ENCODE measurements at regions not wholly inside any gene's neighbourhood (a gene's known extent, or its start where the extent isn't known, plus 50 kb on each side); places are given as distances from the start of the nearest gene placed in this dataset.

DNA sequence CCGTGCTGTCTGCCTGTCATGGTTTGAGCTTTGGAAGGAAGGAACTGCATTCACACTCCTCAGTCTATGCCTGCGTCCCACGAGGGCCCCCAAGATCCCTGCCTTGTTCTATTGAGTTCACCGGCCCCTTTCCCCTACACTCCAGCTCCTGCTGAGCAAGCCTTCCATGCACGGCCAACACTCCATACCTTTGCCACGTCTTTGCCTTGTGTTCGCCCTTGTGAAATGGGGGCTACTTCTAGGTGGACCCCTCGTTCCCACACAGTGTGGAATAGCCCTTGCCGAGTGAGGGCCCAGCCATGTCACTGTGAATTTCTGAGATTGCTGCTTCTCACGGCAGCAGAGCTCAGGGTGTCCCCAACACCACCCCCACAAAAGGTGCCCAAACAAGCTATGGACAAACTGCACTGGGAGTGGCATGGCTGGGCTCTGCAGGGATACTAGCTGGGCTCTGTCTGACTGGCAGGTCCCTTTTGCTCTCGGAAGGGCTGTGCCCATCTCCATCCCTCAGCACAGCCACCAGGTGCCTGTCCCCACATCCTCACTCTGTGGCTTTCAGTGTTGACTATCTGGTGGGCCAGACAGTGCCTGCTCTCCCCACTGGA, 67.9 kb upstream of the ADAMTS2 start:
- TF ChIP-seq EP300 (IDR thresholded peaks at IDR 0.05) (no peak), POLR2A (IDR thresholded peaks at IDR 0.05) (no peak)
- TF ChIP-seq, protein P1, sequence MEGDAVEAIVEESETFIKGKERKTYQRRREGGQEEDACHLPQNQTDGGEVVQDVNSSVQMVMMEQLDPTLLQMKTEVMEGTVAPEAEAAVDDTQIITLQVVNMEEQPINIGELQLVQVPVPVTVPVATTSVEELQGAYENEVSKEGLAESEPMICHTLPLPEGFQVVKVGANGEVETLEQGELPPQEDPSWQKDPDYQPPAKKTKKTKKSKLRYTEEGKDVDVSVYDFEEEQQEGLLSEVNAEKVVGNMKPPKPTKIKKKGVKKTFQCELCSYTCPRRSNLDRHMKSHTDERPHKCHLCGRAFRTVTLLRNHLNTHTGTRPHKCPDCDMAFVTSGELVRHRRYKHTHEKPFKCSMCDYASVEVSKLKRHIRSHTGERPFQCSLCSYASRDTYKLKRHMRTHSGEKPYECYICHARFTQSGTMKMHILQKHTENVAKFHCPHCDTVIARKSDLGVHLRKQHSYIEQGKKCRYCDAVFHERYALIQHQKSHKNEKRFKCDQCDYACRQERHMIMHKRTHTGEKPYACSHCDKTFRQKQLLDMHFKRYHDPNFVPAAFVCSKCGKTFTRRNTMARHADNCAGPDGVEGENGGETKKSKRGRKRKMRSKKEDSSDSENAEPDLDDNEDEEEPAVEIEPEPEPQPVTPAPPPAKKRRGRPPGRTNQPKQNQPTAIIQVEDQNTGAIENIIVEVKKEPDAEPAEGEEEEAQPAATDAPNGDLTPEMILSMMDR (IDR thresholded peaks at IDR 0.05) = no peak

All from upper lobe of left lung (tissue), 4 donors.